Activated CD4-positive, alpha-beta T cell treated with anti-CD3 and anti-CD28 coated beads for 48 hours (primary cell): ENCODE measurements at regions not wholly inside any gene's neighbourhood (a gene's known extent, or its start where the extent isn't known, plus 50 kb on each side); places are given as distances from the start of the nearest gene placed in this dataset.

Experiments used
- DNase-seq: peaks from one replicate; pipeline ENCODE4 v3.0.0-alpha.2; 2020

- no peak for DNase-seq
Observed at GRCh38 chr11:81700076-81700475, 1033.6 kb downstream of the FAM181B start.

DNA sequence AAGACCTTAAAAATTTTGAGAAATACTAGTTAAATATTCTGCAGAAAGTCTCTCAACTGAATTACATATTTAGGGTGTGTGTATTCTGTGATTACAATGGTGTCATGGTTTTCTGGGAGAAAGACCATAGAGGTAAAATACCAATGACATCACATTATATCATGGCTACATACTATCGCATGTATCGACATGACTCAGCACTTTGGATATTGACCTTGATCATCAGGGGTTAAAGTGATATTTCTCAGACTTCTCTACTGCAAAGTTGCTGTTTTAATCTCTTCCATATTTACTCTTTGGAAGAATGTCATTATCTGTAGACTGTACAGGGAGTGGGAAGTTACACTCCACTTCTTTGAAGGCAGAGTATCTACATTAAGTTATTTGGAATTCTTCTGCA, 1046.6 kb downstream of the FAM181B start:
- DNase-seq, result no peak

- no peak for DNase-seq
Observed at GRCh38 chr11:81674211-81674610, 1059.5 kb downstream of the FAM181B start.

DNA sequence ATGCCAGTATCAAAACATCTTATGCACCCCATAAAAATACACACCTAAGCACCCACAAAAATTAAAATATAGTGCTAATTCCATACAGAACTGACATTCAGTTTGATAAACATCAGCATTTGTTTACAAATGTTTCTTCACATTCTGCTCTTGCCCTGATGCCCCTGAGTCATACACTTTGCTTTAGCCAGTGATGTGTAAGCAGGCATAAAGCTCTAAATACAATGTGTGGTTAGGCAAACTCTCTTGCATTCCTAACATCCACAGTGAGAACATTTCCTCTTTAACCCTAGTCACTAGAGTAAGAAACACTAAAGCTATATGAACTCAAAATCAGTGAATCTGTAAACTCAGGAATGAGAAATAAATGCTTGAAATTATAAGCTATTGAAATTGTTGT, 1060.7 kb downstream of the FAM181B start:
- no peak for DNase-seq

DNA sequence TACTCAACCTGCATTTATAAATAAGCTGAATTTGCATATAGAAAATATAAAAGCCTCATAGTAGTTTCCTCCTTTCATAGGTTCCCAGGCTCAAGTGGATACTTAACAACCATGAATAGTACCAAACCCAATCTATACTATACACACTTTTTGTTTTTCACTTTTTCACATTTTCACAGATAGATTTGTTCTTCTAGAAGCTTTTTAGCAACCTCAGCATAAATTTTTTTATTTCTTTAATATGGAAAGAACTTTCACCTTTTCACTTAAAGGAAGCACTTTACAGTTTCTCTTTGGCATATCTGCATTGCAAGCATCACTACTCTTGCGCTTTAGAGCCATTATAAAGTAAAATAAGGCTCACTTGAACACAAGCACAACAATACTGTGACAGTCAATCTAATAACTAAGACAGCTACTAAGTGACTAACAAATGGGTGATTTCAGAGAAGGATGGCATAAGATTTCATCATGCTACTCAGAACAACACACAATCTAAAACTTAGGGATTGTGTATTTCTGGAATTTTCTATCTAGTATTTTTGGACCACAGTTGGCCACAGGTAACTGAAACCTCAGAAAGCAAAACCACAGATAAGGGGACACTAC, 1063.6 kb downstream of the FAM181B start:
- DNase-seq, result no peak

- peak; percentile 14 for DNase-seq
Observed at GRCh38 chr11:81658722-81659121, 1074.9 kb downstream of the FAM181B start.

DNA sequence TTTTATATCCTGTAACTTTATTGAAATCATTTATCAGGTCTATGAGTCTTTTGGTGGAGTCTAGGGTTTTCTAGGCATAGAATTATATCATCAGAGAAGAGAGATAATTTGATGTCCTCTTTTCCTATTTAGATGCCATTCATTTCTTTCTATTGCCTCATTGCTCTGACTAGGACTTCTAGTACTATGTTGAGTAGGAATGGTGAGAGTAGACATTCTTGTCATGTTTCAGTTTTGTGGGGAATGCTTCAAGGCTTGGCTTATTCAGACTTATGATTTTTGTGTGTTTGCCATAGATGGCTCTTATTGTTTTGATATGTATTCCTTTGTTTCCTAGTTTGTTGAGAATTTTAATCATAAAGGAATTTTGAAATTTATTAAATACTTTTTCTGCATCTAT, 1078.3 kb downstream of the FAM181B start:
- DNase-seq, result no peak

GRCh38 chr11:81647374-81647773, 1086.3 kb downstream of the FAM181B start:
- no peak for DNase-seq

- DNase-seq, result peak; percentile 15
Observed at GRCh38 chr11:81644239-81644840, 1089.3 kb downstream of the FAM181B start.

DNA sequence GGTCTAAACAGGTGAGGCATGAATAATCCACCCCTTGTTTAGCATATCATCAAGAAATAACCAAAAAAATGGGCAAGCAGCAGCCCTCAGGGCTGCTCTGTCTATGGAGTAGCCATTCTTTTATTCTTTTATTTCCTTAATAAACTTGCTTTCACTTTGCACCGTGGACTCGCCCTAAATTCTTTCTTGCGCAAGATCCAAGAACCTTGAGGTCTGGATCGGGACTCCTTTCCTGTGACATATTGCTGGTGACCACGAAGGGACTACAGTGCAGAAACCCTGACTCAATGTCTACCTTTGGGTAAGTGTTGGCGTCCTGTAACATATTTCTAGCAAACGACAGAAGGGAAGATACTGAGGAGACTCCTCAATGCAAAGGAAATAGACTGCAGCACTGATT, 1099.2 kb downstream of the FAM181B start:
- DNase-seq, result no peak

GRCh38 chr11:81602508-81602907, 1131.2 kb downstream of the FAM181B start:
- no peak for DNase-seq

DNA sequence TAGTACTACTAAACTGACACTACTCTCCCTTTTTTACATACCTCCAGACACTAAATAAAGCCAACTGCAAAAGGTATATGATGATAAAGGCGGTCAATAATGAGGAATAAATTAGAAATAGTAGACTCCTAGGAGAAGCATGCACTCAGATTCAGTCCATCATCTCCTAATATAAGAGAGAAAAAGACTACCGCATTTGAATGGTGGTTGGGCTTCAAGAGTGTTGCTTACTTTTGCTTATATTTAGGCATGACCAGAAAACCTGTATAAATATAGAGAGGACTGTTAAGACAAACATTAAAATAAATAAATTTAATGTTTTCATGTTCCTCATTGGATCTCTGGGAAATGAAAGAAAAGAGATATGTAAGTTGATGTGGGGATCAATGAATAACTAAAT, 1137.0 kb downstream of the FAM181B start:
- no peak for DNase-seq

DNA sequence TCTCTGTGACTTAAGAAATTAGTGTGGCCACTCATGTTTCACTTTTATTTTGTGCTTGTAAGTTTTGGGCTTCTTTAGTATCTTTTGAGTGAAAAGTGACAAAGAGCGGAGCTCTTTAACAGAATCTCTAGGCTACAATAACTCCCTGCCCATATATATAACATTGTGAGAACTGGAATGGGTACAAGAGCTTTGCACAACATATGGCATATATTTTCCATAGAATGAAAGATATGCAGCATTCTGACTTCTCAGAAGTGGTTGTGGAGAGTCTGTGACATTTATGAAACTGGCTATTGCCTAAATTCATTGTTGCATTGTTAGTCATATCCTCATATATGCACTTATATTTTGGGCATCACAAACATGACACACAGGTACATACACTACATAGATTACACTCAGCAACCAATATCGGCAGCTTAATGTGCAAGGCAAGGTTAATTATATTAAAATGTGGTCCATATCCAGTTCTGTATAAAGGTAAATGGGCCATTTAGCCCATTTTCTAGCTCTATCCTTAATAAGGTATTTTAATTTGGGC, 1148.2 kb downstream of the FAM181B start:
- no peak for DNase-seq

GRCh38 chr11:81579339-81579738, 1154.3 kb downstream of the FAM181B start:
- no peak for DNase-seq

DNA sequence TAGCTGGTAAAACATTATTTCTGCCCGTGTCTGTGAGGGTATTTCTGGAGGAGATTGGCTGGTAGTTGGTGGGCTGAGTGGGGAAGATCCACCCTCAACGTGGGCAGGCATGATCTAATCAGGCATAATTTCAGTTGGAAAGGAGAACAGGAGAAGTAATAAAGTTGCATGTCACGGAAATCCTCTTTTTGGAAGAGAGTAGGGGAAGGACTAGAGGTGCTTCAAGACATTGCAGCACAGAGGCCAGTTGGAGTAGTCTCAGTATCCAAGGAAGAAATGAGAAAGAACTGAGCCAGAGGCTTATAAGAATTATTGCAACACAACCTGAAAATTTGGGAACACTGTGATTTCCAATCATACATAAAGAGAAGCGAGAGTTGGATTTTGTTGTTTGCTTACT, 1155.1 kb downstream of the FAM181B start:
- no peak for DNase-seq

- no peak for DNase-seq
Observed at GRCh38 chr11:81574301-81574700, 1159.4 kb downstream of the FAM181B start.

DNA sequence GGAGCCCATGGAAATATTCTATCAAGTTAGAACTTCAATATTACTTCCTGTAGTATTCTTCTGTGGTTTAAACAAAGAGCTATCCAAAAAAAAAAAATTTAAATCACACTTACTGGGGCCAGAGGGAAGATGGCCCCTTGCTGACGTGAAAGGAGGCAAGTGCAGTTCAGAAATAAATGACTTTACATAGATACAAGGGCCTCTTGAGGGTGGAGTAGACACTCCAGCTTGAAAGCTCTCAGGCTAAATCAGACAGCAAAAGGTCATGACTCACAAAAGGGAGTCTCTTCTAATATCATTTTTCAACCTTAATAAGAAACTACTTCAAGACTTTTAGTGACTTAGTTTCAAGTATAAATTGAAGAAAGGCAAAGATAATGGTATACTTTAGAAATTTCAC, 1160.3 kb downstream of the FAM181B start:
- no peak for DNase-seq

DNA sequence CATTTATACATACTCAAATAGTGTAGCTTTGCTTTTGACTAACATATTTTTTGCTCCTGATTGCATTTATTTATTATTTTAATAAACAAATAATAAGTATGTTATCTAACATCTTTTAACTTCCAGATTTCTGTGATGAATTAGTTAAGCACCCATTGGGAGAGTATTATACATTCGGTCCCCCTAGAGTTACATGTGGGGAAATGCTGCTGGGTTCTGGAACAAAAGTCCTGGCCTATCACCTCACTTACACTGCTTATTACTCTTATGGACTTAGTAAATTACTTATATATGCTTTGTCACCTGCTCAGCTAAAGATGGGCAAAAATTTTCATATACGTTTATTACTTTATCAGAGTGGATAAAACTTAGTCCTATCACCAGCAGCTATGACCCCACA, 1163.0 kb downstream of the FAM181B start:
- DNase-seq, result no peak

- no peak for DNase-seq
Observed at GRCh38 chr11:81569999-81570398, 1163.7 kb downstream of the FAM181B start.

DNA sequence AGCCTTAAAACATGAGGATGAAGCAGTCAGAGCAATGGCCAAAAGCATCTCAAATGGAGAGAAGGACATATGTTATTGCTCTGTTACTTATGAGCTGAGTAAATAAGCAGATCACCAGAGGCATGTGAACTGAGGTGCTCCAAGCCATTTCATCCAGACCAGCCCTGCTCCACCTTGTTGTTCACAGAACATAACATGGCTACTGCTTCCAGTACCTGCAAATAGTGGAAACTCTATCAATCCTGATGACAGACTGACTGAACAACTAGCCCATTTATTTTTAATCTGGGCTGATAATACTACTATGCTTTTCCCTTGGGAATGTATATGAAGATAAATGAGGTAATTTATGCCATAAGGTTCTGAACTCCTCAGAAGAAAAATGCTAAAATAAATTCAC, 1164.7 kb downstream of the FAM181B start:
- DNase-seq, result no peak

GRCh38 chr11:81548123-81548522, 1185.5 kb downstream of the FAM181B start:
- DNase-seq, result no peak

- peak; percentile 1 for DNase-seq
Observed at GRCh38 chr11:81539806-81540205, 1193.9 kb downstream of the FAM181B start.

DNA sequence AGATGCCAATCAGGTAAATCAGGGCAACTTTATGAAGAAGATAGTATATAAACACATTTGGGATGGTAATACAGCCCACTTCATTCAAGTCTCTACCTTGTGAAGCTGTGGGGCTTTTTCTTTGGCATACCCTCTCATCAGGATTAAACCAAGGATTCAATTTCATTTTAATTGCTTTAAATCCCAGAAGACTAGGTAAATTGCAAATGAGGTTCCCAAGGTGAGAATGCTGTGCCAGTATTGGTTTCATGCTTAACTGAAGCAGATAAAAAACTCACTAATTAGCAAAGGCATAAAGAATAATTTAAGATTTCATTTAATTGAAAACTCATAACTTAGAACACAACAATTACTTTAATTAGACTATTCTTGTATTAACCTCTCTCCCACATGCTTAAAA, 1218.1 kb downstream of the FAM181B start:
- DNase-seq, result no peak

DNA sequence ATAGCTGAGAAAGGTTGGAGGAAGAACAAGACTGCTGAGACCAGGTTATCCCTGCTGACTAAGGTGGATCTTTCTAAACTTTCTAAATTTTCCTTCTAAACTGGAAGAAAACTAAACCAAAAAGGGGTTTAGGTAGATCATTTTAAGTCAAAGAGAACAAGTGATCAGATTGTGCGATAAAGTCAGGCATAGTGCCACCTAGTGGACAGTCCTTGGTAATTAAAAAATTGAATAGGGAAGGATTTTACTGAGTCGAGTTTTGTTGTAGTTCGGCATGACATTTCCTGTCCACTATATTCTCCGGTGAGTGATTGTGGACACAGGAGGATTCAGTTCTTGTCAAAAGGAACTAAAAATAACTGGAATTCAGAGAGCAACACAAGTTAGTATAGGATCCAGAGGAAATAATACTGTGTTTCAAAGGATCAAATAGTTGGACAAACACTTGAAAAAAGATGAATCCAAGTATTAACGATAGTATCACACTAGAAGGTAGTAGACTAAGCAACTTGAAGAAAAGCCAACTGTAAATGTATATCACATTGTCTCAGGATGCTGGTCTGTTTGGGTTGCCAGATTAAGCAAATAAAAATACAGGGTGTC, 1236.4 kb downstream of the FAM181B start:
- peak; percentile 15 for DNase-seq

- DNase-seq, result no peak
Observed at GRCh38 chr11:81496601-81497000, 1237.1 kb downstream of the FAM181B start.
